Progenitor cell of endocrine pancreas (in vitro differentiated cells): ENCODE measurements at regions not wholly inside any gene's neighbourhood (a gene's known extent, or its start where the extent isn't known, plus 50 kb on each side); places are given as distances from the start of the nearest gene placed in this dataset.
"Not testable (repeated sequence)": the region's sequence is repeated elsewhere in the genome, so short reads cannot be mapped to it uniquely, and the experiment has no call there.

Experiments used
- DNase-seq: peaks from one replicate; pipeline ENCODE4 v3.0.0; 2021; ENCODE audit warnings: low spot score; ENCODE audit not compliant: unreplicated experiment
- H3K27ac Mint-ChIP-seq: 2 replicates; pipeline ENCODE4 v1.8.0; 2021; ENCODE audit warnings: mild to moderate bottlenecking, moderate library complexity, mixed read lengths
- H3K27me3 Mint-ChIP-seq: 2 replicates; pipeline ENCODE4 v1.8.0; 2021; ENCODE audit warnings: mixed read lengths
- H3K36me3 Mint-ChIP-seq: 2 replicates; pipeline ENCODE4 v1.8.0; 2022; ENCODE audit warnings: mixed read lengths; ENCODE audit not compliant: insufficient read depth
- H3K4me1 Mint-ChIP-seq: 2 replicates; pipeline ENCODE4 v1.8.0; 2021; ENCODE audit warnings: low read depth, mixed read lengths
- H3K4me3 Mint-ChIP-seq: 2 replicates; pipeline ENCODE4 v1.8.0; 2021; ENCODE audit warnings: low read depth, mild to moderate bottlenecking, moderate library complexity, mixed read lengths
- H3K9me3 Mint-ChIP-seq: 2 replicates; pipeline ENCODE4 v1.8.0; 2021; ENCODE audit warnings: low read depth, mixed read lengths
- TF ChIP-seq, protein P1 (sequence below): fragments of 200-600 bp; sonication (generic); IDR thresholded peaks from one replicate; pipeline ENCODE4 v1.5.0; 2021; ENCODE audit warnings: antibody characterized with exemption, mild to moderate bottlenecking; ENCODE audit not compliant: unreplicated experiment

DNA sequence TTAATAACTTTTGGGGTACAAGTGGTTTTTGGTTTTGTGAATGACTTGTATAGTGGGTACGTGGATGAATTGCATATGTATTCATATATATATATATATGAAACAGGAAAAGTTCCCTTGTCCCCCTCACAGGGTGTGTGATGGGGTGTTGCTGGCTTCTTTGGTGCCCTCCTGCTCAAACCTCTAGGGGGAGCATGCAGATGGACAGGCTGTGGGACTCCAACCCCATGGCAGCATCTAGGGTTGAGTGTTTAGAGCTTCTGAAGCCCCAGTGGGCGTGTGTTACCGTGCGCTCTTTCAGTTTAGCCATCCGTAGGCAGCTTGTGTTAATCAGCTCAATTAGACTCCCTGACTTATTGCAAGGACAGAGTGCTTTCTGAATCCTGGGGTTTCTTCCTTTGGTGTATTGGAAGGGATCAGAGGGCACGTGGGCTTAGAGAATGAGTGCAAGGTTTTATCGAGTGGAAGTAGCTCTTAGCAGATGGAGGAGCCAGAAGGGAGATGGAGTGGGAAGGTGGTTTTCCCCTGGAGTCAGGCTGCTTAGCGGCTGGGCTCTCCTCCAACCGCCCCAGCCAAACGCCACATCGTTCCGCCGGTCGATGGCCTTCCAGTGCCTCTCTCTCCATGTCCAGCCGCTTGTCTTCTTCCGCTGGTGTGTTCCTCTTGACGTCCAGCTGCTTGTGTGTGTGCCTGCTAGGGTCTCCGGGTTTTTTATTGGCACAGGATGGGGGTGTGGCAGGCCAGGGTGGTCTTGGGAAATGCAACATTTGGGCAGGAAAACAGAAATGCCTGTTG is 674.4 kb upstream of the LCORL start:
- Mint-ChIP-seq H3K4me1 (peaks cover 27% of the 10 kb centered on the region), H3K36me3 (no peaks in the 10 kb centered on the region), H3K4me3 (no peak overlapping the region), H3K27ac (no peak overlapping the region), H3K9me3 (no peaks in the 10 kb centered on the region), H3K27me3 (peaks cover 4% of the 10 kb centered on the region)
- DNase-seq: no peak
- TF ChIP-seq, protein P1, sequence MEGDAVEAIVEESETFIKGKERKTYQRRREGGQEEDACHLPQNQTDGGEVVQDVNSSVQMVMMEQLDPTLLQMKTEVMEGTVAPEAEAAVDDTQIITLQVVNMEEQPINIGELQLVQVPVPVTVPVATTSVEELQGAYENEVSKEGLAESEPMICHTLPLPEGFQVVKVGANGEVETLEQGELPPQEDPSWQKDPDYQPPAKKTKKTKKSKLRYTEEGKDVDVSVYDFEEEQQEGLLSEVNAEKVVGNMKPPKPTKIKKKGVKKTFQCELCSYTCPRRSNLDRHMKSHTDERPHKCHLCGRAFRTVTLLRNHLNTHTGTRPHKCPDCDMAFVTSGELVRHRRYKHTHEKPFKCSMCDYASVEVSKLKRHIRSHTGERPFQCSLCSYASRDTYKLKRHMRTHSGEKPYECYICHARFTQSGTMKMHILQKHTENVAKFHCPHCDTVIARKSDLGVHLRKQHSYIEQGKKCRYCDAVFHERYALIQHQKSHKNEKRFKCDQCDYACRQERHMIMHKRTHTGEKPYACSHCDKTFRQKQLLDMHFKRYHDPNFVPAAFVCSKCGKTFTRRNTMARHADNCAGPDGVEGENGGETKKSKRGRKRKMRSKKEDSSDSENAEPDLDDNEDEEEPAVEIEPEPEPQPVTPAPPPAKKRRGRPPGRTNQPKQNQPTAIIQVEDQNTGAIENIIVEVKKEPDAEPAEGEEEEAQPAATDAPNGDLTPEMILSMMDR: no peak

DNA sequence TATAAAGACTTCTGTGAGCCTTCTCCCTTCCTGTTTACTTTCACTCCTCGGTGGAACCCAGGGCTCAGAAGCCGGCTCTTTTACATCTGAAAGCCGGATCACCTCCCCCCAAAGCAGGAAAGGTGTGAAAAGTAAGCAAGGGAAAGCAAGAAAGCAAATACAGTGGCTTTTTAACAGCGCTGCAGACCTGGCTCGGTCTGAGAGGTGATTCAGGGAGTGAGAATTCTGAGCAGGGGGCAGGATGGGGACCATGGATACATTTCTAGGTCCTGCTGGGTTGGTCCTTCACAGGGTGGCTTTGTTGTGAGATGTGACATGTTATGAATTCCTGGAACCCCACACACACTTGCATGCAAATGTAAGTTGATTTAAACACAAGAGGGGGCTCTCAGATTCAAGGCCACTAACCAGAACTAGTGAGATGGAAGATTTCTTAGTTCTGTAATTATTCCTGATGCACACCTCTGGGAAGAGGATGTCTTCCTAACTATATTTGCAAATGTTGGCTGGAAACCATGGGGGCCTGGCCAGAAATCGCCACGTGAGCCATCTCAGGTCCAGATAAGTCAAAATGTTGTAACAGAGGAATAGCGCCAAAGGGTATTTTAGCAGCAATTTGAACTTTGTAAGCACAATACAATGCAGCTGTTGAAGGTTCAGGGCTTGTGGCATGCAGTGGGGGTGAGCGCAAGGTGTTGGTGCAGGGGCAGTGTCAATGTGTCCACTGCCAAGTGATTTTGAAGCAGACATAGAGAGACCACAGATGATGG is 670.1 kb upstream of the LCORL start:
- Mint-ChIP-seq H3K9me3 (no peaks in the 10 kb centered on the region), H3K36me3 (no peaks in the 10 kb centered on the region), H3K4me1 (peaks cover 32% of the 10 kb centered on the region), H3K27ac (peak overlapping the region; percentile 35), H3K4me3 (no peak overlapping the region), H3K27me3 (peaks cover 4% of the 10 kb centered on the region)
- TF ChIP-seq, protein P1: no peak
- no peak for DNase-seq

DNA sequence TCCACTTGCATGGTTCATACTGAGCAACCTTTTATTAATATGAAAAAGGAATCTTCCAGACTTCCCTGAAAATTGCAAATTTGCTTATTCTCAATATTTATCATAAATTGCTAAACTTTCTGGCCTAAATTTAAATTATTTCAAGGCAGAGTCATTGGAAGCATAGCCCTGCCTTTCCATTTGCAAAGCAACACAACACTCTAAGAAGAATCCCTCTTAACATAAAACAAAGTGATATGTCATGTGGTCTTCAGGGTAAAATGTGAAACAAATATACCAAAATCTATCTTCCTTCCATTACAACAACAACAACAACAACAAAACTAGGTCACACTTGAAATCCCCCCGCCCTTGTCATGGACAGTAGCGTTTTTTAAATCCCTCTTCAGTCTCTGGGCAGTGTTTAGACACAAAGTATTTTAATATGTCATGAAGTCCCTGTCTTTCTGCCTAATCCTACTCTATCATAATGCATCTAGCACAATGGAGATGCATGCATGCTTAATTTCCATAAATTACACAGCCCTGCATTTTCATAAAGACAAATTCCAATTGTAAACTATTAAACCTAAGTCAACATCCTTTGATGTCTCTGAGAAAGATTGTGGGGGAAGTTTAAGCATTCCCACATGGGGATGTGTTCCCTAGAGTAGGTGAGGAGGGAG is 668.9 kb upstream of the LCORL start:
- Mint-ChIP-seq H3K27ac (no peak overlapping the region), H3K36me3 (no peaks in the 10 kb centered on the region), H3K27me3 (peaks cover 4% of the 10 kb centered on the region), H3K4me3 (no peak overlapping the region), H3K4me1 (peaks cover 34% of the 10 kb centered on the region), H3K9me3 (no peaks in the 10 kb centered on the region)
- TF ChIP-seq, protein P1: no peak
- DNase-seq: no peak

DNA sequence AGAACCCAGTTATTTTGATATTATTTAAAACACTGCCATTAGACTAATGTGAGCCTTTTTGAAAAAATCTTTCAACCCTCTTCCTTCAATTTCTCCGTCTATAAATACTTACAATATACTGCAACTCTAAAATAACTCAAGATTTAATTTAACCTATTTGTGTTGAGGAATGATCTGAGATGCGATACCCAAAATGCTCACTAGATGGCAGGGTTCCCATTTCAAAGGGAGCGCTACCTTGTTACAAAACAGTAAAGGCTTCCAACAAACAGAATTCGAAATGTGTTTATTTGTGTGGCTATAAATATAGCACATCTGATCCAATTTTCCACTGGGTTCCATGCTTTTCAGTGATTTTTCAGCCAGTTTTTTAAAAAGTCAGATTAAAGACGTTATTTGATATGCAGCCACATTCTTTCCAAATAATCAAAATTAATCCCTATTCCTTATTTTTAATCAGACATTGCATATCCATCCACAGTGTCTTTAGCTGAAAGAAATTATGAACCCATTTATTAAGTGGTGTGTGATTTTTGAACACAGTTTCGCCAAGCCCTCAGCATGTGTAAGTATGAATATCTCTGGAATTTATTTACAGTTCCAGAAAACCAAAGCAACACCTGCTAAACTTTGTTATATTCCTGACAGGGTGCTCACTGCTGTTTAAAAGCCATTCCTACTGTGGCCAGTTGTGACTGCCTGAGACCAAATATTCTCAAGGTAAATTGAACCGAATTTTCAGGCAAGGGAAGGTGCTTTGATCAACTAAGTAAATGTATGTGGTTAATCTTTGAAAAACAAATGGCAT is 668.0 kb upstream of the LCORL start:
- TF ChIP-seq, protein P1: peak; percentile 91
- Mint-ChIP-seq H3K9me3 (no peaks in the 10 kb centered on the region), H3K27ac (no peak overlapping the region), H3K4me3 (no peak overlapping the region), H3K4me1 (peaks cover 34% of the 10 kb centered on the region), H3K36me3 (no peaks in the 10 kb centered on the region), H3K27me3 (peaks cover 4% of the 10 kb centered on the region)
- peak; percentile 56 for DNase-seq

DNA sequence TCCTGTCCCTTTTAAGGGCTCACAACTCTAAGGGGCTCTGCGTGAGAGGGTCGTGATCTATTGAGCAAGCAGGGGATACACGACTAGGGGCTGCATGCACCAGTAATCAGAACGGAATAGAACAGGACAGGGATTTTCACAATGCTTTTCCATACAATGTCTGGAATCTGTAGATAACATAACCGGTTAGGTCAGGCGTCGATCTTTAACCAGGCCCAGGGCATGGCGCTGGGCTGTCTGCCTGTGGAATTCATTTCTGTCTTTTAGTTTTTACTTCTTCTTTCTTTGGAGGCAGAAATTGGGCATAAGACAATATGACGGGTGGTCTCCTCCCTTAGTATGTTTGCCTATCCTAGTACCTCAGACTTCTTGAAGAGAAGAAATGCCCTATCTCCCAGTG is 666.8 kb upstream of the LCORL start:
- not testable (repeated sequence) for H3K36me3 Mint-ChIP-seq, H3K27me3 Mint-ChIP-seq, H3K9me3 Mint-ChIP-seq, DNase-seq, H3K4me3 Mint-ChIP-seq
- Mint-ChIP-seq H3K27ac (peak overlapping the region; percentile 53), H3K4me1 (peaks cover 34% of the 10 kb centered on the region)
